HEK293T (cell line): ENCODE measurements at regions not wholly inside any gene's neighbourhood (a gene's known extent, or its start where the extent isn't known, plus 50 kb on each side); places are given as distances from the start of the nearest gene placed in this dataset.

Experiments used
- CTCF ChIA-PET: fragments of 350-600 bp; formaldehyde crosslinking; extraction: SDS; loops from one replicate; lab custom pipeline; 2021; ENCODE audit warnings: antibody characterized with exemption, inconsistent platforms; lab: Yijun Ruan, JAX
- POLR2A ChIA-PET: fragments of 350-600 bp; formaldehyde crosslinking; extraction: SDS; loops from one replicate; lab custom pipeline; 2020; ENCODE audit warnings: antibody characterized with exemption, inconsistent platforms; lab: Yijun Ruan, JAX
- DNase-seq: peaks from one replicate; pipeline ENCODE4 v3.0.0; 2012; ENCODE audit warnings: mixed read lengths; ENCODE audit errors: extremely low spot score
- ARNT ChIP-seq: fragments of 450-650 bp; IDR thresholded peaks from 2 replicates; pipeline ENCODE4 v1.6.1; 2017; ENCODE audit warnings: mild to moderate bottlenecking
- BHLHE40 ChIP-seq: fragments of 450-650 bp; IDR thresholded peaks from 2 replicates; pipeline ENCODE4 v1.6.1; 2016; ENCODE audit warnings: mild to moderate bottlenecking, moderate library complexity, borderline replicate concordance
- CTBP1 ChIP-seq: fragments of 450-650 bp; IDR thresholded peaks from 2 replicates; pipeline ENCODE4 v1.6.1; 2016; ENCODE audit warnings: borderline replicate concordance
- ELF4 ChIP-seq: fragments of 450-650 bp; IDR thresholded peaks from 2 replicates; pipeline ENCODE4 v1.6.1; 2017; ENCODE audit warnings: antibody characterized with exemption
- FOXA1 ChIP-seq: fragments of 450-650 bp; IDR thresholded peaks from 2 replicates; pipeline ENCODE4 v1.6.1; 2016; ENCODE audit warnings: mild to moderate bottlenecking
- FOXK2 ChIP-seq: fragments of 450-650 bp; IDR thresholded peaks from 2 replicates; pipeline ENCODE4 v1.6.1; 2016; ENCODE audit warnings: mild to moderate bottlenecking
- FOXM1 ChIP-seq: fragments of 450-650 bp; IDR thresholded peaks from 2 replicates; pipeline ENCODE4 v1.6.1; 2017; ENCODE audit warnings: mild to moderate bottlenecking, borderline replicate concordance
- HDGF ChIP-seq: fragments of 450-650 bp; IDR thresholded peaks from 2 replicates; pipeline ENCODE4 v1.6.1; 2017; ENCODE audit warnings: antibody characterized with exemption, borderline replicate concordance
- L3MBTL2 ChIP-seq: fragments of 450-650 bp; conservative IDR thresholded peaks from 2 replicates; pipeline ENCODE4 v1.6.1; 2016; ENCODE audit warnings: mild to moderate bottlenecking
- LEF1 ChIP-seq: fragments of 450-650 bp; IDR thresholded peaks from 2 replicates; pipeline ENCODE4 v1.6.1; 2017; ENCODE audit warnings: mild to moderate bottlenecking, borderline replicate concordance
- NFRKB ChIP-seq: fragments of 450-650 bp; IDR thresholded peaks from 2 replicates; pipeline ENCODE4 v1.6.1; 2016; ENCODE audit warnings: mild to moderate bottlenecking, moderate library complexity
- PKNOX1 ChIP-seq: fragments of 450-650 bp; IDR thresholded peaks from 2 replicates; pipeline ENCODE4 v1.6.1; 2016
- SP1 ChIP-seq: fragments of 450-650 bp; IDR thresholded peaks from 2 replicates; pipeline ENCODE4 v1.6.1; 2017
- SUZ12 ChIP-seq: fragments of 450-650 bp; IDR thresholded peaks from 2 replicates; pipeline ENCODE4 v1.6.1; 2016; ENCODE audit warnings: mild to moderate bottlenecking
- TARDBP ChIP-seq: fragments of 450-650 bp; IDR thresholded peaks from 2 replicates; pipeline ENCODE4 v1.6.1; 2016
- ZNF384 ChIP-seq: fragments of 450-650 bp; IDR thresholded peaks from 2 replicates; pipeline ENCODE4 v1.6.1; 2016

- TF ChIP-seq SP1, result no peak
- no peak for TF ChIP-seq HDGF
- no peak for TF ChIP-seq FOXK2
- ChIA-PET POLR2A (no interaction called here), CTCF (interaction anchor here (0.7 kb wide), 1 partner anchor 159 kb away, joined by 3 read pairs; no protein-coding TSS in a partner anchor)
- no peak for DNase-seq
Measured at GRCh38 chr4:181046809-181047208, 1196.4 kb upstream of the TENM3 start.

- CTCF ChIA-PET, result no interaction called here
- no peak for TF ChIP-seq FOXM1
- no peak for TF ChIP-seq SUZ12
- no peak for TF ChIP-seq L3MBTL2
- no peak for TF ChIP-seq ZNF384
- TF ChIP-seq LEF1, result no peak
- no peak for TF ChIP-seq CTBP1
- TF ChIP-seq BHLHE40, result no peak
- no peak for TF ChIP-seq HDGF
- no peak for TF ChIP-seq PKNOX1
- TF ChIP-seq ARNT, result no peak
- TF ChIP-seq SP1, result no peak
- no peak for TF ChIP-seq FOXK2
- TF ChIP-seq FOXA1, result no peak
- no peak for TF ChIP-seq TARDBP
- no peak for TF ChIP-seq ELF4
- no peak for TF ChIP-seq NFRKB
- DNase-seq, result no peak
- POLR2A ChIA-PET, result no interaction called here
Measured at GRCh38 chr4:181051931-181052330, 1191.3 kb upstream of the TENM3 start.

- DNase-seq, result no peak
- no peak for TF ChIP-seq PKNOX1
- TF ChIP-seq ELF4, result no peak
- no peak for TF ChIP-seq FOXK2
- TF ChIP-seq LEF1, result no peak
- no peak for TF ChIP-seq ARNT
- TF ChIP-seq CTBP1, result no peak
- TF ChIP-seq SUZ12, result no peak
- no peak for TF ChIP-seq FOXM1
- TF ChIP-seq TARDBP, result no peak
- TF ChIP-seq SP1, result no peak
- no peak for TF ChIP-seq BHLHE40
- no peak for TF ChIP-seq FOXA1
- CTCF ChIA-PET, result no interaction called here
- POLR2A ChIA-PET, result no interaction called here
Measured at GRCh38 chr4:181061787-181062186, 1181.4 kb upstream of the TENM3 start.

- ChIA-PET CTCF (no interaction called here), POLR2A (no interaction called here)
- TF ChIP-seq BHLHE40, result no peak
- TF ChIP-seq HDGF, result no peak
- no peak for TF ChIP-seq L3MBTL2
- TF ChIP-seq SP1, result no peak
- no peak for TF ChIP-seq FOXK2
- TF ChIP-seq PKNOX1, result no peak
- TF ChIP-seq FOXM1, result no peak
- no peak for TF ChIP-seq TARDBP
- no peak for TF ChIP-seq ZNF384
- no peak for TF ChIP-seq ELF4
- no peak for DNase-seq
Measured at GRCh38 chr4:181063212-181063611, 1180.0 kb upstream of the TENM3 start.

GRCh38 chr4:181077341-181077740 lies 1165.9 kb upstream of the TENM3 start:
- ChIA-PET POLR2A (no interaction called here), CTCF (interaction anchor here (0.6 kb wide), 1 partner anchor 522 kb away, joined by 5 read pairs; no protein-coding TSS in a partner anchor)
- TF ChIP-seq SUZ12 (no peak), TARDBP (no peak), CTBP1 (no peak), L3MBTL2 (no peak), FOXM1 (no peak), ZNF384 (no peak), PKNOX1 (no peak), ARNT (no peak), FOXK2 (no peak), FOXA1 (no peak), HDGF (no peak), ELF4 (no peak), SP1 (no peak), LEF1 (no peak)
- DNase-seq, result no peak

GRCh38 chr4:181078196-181078595 lies 1165.0 kb upstream of the TENM3 start:
- CTCF ChIA-PET, result no interaction called here
- POLR2A ChIA-PET, result no interaction called here

More at GRCh38 chr4:181078196-181078595, 1165.0 kb upstream of the TENM3 start:
- TF ChIP-seq TARDBP (no peak), FOXA1 (no peak), LEF1 (no peak), ELF4 (no peak), ARNT (no peak), NFRKB (no peak), FOXM1 (no peak), L3MBTL2 (no peak), SUZ12 (no peak), BHLHE40 (no peak), CTBP1 (no peak), PKNOX1 (no peak), FOXK2 (no peak), HDGF (no peak), ZNF384 (no peak)
- no peak for DNase-seq
